ENCODE measurements at regions not wholly inside any gene's neighbourhood (a gene's known extent, or its start where the extent isn't known, plus 50 kb on each side); places are given as distances from the start of the nearest gene placed in this dataset.

DNA sequence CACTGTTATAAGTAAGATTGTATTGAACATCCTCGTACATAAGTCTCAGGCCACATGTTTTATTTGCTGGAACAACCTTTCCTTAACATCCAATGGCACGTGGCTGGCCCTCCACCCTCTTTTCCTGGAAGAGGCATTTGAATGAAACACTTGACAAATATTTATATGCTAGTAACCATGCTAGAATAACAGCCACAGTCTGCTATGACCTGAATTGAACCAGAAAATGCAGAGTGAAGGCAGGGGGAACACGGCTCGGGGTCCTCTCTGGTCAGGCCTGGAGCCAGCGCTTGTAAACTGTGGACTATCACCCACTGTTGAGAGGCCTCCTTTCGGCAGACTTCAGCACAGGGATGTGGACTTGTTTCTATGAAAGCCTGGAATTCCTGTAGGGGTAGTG lies 198.2 kb upstream of the COPS8 start:
- intact Hi-C loops (cut with DNase I) = loop anchor here (5.0 to 10.0 kb wide), 4 partner anchors 53 to 1110 kb away; no protein-coding TSS in a partner anchor
- DNase-seq (ENCODE audit: low spot score) = peak; percentile 91

- intact Hi-C loops (cut with DNase I) = loop anchor here (5.0 to 10.0 kb wide), 4 partner anchors 53 to 1109 kb away; no protein-coding TSS in a partner anchor
Observed at GRCh38 chr2:236887953-236888793, 197.5 kb upstream of the COPS8 start.

DNA sequence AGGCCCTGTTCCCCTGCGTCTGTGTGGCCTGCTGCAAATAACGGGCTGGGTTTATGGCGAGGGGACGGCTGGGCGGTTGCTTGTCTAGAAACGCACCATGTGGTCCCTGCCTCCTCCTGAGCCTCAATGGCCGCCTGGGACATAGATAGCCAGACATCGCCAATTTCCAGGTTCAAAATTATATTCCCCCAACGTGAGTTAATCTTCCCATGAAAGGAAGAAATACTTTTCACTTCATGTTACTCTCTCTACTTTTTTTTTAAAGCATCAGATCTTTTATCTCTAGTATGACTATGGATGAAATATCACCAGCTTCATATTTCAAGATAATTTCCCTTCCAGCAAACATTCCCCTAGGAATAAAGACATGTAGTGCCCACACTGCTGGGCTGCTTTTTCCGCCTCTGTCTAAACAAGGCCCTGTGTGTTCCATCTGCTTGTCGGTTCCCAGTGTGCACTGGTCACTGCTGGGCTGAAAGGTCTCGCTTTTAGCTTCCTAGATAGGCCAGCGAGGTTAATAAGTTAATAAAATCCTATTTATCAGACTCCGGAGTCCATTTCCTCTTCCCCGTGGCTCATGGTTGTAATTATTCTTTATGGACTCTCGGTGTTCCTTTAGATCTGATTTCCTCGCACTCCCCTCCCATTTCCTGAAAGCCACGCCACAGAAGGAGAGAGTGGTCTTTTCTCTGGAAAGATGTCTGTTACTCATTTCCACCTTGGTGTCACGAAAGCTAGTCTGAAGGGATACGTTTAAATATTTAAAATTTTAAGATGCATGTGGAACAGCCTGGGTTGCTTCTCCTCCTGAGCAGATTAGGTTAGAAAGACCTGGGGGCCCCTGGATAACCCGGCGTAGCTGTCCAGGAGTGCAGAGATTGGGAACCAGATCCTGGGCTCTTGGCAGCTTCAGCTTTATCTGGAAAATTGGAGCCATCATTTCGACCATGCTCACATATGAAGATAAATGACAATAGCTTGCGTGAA lies 196.6 kb upstream of the COPS8 start:
- peak; percentile 83 for DNase-seq (ENCODE audit: low spot score)
- intact Hi-C loops (cut with DNase I) = loop anchor here (5.0 to 10.0 kb wide), 4 partner anchors 54 to 1108 kb away; no protein-coding TSS in a partner anchor

More at GRCh38 chr2:236887953-236888793, 197.5 kb upstream of the COPS8 start:
- DNase-seq (ENCODE audit: low spot score) = no peak

GRCh38 chr2:236889791-236890704 lies 195.6 kb upstream of the COPS8 start:
- DNase-seq (ENCODE audit: low spot score) = no peak
- intact Hi-C loops (cut with DNase I) = loop anchor here (5.0 to 10.0 kb wide), 5 partner anchors 55 to 1107 kb away; no protein-coding TSS in a partner anchor

- intact Hi-C loops (cut with DNase I) = loop anchor here in 1 of 2 donors (10.0 kb wide), 1 partner anchor 132 kb away; no protein-coding TSS in a partner anchor
- no peak for DNase-seq (ENCODE audit: low spot score)
Observed at GRCh38 chr2:236892721-236893120, 193.0 kb upstream of the COPS8 start.

GRCh38 chr2:236894791-236895190 lies 190.9 kb upstream of the COPS8 start:
- no peak for DNase-seq (ENCODE audit: low spot score)
- intact Hi-C loops (cut with DNase I) = loop anchor here in 1 of 2 donors (10.0 kb wide), 1 partner anchor 130 kb away; no protein-coding TSS in a partner anchor

GRCh38 chr2:236895497-236895896 lies 190.2 kb upstream of the COPS8 start:
- intact Hi-C loops (cut with DNase I) = loop anchor here in 1 of 2 donors (10.0 kb wide), 1 partner anchor 129 kb away; no protein-coding TSS in a partner anchor
- no peak for DNase-seq (ENCODE audit: low spot score)

- intact Hi-C loops (cut with DNase I) = loop anchor here in 1 of 2 donors (10.0 kb wide), 1 partner anchor 128 kb away; no protein-coding TSS in a partner anchor
- no peak for DNase-seq (ENCODE audit: low spot score)
Observed at GRCh38 chr2:236896688-236897087, 189.0 kb upstream of the COPS8 start.

DNA sequence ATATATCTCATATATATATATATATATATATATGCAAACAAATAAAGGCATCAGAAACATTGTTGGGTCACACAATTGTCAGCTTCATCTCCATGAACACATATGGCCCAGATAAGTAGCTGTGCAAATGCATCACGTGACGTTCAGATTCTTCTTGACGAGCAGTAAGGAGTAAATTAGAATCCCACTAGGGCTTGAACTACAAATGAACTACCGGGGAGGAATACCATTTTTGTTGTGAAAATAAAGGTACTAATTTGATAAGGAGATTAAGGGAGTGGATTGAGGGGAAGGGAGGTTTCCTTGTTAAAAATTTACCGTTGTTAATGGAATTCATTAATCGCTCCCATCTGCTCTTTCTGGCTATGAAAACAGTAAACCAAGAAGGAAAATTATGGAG lies 186.5 kb upstream of the COPS8 start:
- no peak for DNase-seq (ENCODE audit: low spot score)
- intact Hi-C loops (cut with DNase I) = loop anchor here in 1 of 2 donors (10.0 kb wide), 1 partner anchor 126 kb away; no protein-coding TSS in a partner anchor

DNA sequence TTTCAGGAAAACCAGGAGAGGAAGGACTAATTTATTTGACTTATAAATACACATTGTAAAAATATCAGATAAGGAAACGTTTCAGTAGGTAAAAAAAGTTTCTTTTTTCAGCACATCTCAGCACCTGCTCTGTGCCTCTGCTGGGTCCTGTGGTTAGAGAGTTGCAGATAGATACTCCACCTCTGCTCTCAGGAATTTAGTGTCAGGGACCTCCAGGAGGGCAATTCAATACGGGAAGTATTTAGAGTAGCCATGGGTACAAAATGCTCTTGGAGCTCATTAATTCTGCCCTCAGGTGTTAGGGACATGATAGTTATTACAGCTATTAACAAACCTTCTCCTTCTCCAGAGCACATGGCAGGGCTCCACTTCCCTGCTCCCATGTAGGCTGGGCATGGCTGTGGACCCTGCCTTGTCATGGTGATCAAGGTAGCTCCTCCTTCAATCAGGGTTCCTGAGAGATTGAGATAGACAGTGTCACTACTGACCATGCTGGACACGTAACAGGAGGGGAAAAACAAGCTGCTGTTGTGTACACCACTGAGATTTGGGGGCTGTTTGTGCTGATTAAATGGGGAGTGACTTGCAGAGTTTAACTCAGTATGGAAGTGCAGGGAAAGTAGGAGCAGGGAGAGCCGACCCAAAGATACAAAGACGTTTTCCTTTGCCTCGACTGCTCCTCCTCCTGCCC lies 185.6 kb upstream of the COPS8 start:
- no peak for DNase-seq (ENCODE audit: low spot score)

GRCh38 chr2:236901956-236902355 lies 183.7 kb upstream of the COPS8 start:
- intact Hi-C loops (cut with DNase I) = loop anchor here in 1 of 2 donors (5.0 kb wide), 1 partner anchor 565 kb away; no protein-coding TSS in a partner anchor
- DNase-seq (ENCODE audit: low spot score) = no peak

More for the DNA sequence above, 185.6 kb upstream of the COPS8 start:
- intact Hi-C loops (cut with DNase I) = loop anchor here (5.0 to 10.0 kb wide), 2 partner anchors 125 to 567 kb away; no protein-coding TSS in a partner anchor

- intact Hi-C loops (cut with DNase I) = loop anchor here in 1 of 2 donors (5.0 kb wide), 1 partner anchor 563 kb away; no protein-coding TSS in a partner anchor
- no peak for DNase-seq (ENCODE audit: low spot score)
Observed at GRCh38 chr2:236903978-236904377, 181.7 kb upstream of the COPS8 start.

- no peak for DNase-seq (ENCODE audit: low spot score)
- intact Hi-C loops (cut with DNase I) = loop anchor here in 1 of 2 donors (5.0 kb wide), 1 partner anchor 563 kb away; no protein-coding TSS in a partner anchor
Observed at GRCh38 chr2:236904389-236905263, 181.1 kb upstream of the COPS8 start.

GRCh38 chr2:236905976-236906375 lies 179.7 kb upstream of the COPS8 start:
- DNase-seq (ENCODE audit: low spot score) = no peak
- intact Hi-C loops (cut with DNase I) = no loop called here

DNA sequence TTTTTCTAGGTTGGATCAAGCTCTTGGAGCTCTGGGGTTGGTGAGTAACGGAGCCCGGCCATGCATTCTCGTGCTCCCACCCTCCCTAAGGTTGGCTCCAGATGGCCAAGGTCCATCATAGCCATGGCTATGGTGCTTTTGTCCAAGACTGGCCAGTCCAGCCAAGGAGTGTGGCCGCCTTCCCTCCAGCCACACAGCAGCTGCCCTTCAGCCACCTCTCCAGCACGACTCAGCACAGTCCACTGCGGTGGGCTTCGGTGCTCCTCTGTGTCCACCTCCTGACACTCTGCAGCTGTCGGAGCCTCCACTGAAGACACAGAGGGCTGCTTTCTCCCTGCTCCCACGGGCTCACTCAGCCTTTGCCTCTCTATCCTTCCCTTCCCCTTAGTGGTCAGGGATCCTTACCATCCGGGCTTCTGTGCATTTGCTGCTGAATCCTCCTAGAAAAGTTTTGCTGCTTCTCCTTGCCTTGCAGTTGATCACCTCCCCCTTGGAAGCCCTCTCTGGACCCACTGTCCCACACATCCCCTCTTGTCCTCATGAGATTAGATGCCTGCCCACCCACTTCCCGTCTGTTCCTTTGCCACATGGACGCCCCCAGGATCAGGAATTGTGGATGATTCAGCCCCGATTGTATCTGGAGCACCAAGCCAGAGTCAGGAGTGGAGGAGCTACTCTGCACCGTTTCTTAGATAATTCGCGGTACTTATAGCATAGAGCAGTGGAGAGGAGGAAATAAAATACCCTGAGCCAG lies 177.1 kb upstream of the COPS8 start:
- no peak for DNase-seq (ENCODE audit: low spot score)
- intact Hi-C loops (cut with DNase I) = no loop called here

- no peak for DNase-seq (ENCODE audit: low spot score)
- intact Hi-C loops (cut with DNase I) = no loop called here
Observed at GRCh38 chr2:236909193-236909504, 176.5 kb upstream of the COPS8 start.

Data from posterior vena cava (tissue), 2 donors.